Adrenal gland (tissue), 9 donors: ENCODE measurements at regions not wholly inside any gene's neighbourhood (a gene's known extent, or its start where the extent isn't known, plus 50 kb on each side); places are given as distances from the start of the nearest gene placed in this dataset.

Source experiments
- DNase-seq, 7 donors: peaks; one replicate each; pipeline ENCODE4 v3.0.0-alpha.2; 2019 to 2020
- H3K27ac ChIP-seq, 5 donors: fragments of 200-600 bp; sonication (generic) in 4 of 5; 1 replicate in 3 of 5; 2 replicates in 2 of 5; pipeline versions ENCODE4 v1.5.1 to v1.8.0; 2016 to 2020; ENCODE audit warnings: mild to moderate bottlenecking in 1 of 5
- H3K27me3 ChIP-seq: fragments of 200-600 bp; 2 replicates; pipeline ENCODE4 v1.8.0; 2021
- H3K36me3 ChIP-seq, 2 donors: fragments of 200-600 bp; replicated peaks in 1 of 2; 1 replicate in 1 of 2; 2 replicates in 1 of 2; pipeline versions ENCODE4 v1.5.1 to v1.8.0; 2018 to 2022
- H3K4me1 ChIP-seq, 2 donors: fragments of 200-600 bp; replicated peaks in 1 of 2; 1 replicate in 1 of 2; 2 replicates in 1 of 2; pipeline versions ENCODE4 v1.5.1 to v1.8.0; 2018 to 2021
- H3K4me3 ChIP-seq, 4 donors: fragments of 200-600 bp; sonication (generic) in 3 of 4; one replicate each; pipeline ENCODE4 v1.5.1; 2016 to 2018
- H3K9me3 ChIP-seq, 3 donors: fragments of 200-600 bp; sonication (generic) in 1 of 3; replicated peaks in 1 of 3; 1 replicate in 2 of 3; 2 replicates in 1 of 3; pipeline versions ENCODE4 v1.5.1 to v1.8.0; 2016 to 2021
- CTCF ChIP-seq, 6 experiments: fragments of 450-650 bp in 4 of 6; fragments of 200-600 bp in 2 of 6; sonication (generic) in 1 of 6; IDR thresholded peaks; 1 replicate in 5 of 6; 2 replicates in 1 of 6; pipeline versions ENCODE4 v1.5.1 to v1.8.0; 2016 to 2021; ENCODE audit warnings: antibody characterized with exemption in 6 of 6, mild to moderate bottlenecking in 2 of 6, moderate library complexity in 1 of 6
- POLR2A ChIP-seq, 2 donors: fragments of 450-650 bp; IDR thresholded peaks; one replicate each; pipeline ENCODE4 v1.6.1; 2017; ENCODE audit warnings: antibody characterized with exemption in 2 of 2, mild to moderate bottlenecking in 2 of 2, moderate library complexity in 1 of 2
- WGBS, 4 donors: extraction: QIAGEN DNeasy Blood & Tissue Kit in 2 of 4; methylation state at CpG; one replicate each; pipeline versions ENCODE4 v1.1.5 to v1.1.7; 2013 to 2017; 5-methylcytosine and 5-hydroxymethylcytosine counted together
- intact Hi-C, 2 donors: fragments of 100-400 bp; cut with DNase I; formaldehyde crosslinking; loops; one replicate each; pipeline versions ENCODE4 v1.14.1 to v1.15.0; 2022 to 2023
- donor health status: healthy with polysubstance abuse.
- donor health status: Bipolar disorder and iron deficiency.
- donor health status: DM: yes; HTN: yes; CAD: no.
- donor health status: DM: no; HTN: no; CAD: no.
- donor health status: DM: no; HTN: no; CAD: no.

GRCh38 chr5:89010512-89010911 lies 127.5 kb upstream of the MEF2C start:
- no peak for DNase-seq
- no peaks in the 10 kb centered on the region for H3K9me3 ChIP-seq
- H3K36me3 ChIP-seq = no peaks in the 10 kb centered on the region
- no peak overlapping the region for H3K27ac ChIP-seq
- no peaks in the 10 kb centered on the region for H3K27me3 ChIP-seq
- intact Hi-C loops = no loop called here
- TF ChIP-seq CTCF (IDR thresholded peaks at IDR 0.05) (no peak), POLR2A (IDR thresholded peaks at IDR 0.05) (no peak)
- H3K4me3 ChIP-seq = no peak overlapping the region
- no peaks in the 10 kb centered on the region for H3K4me1 ChIP-seq
- 87 to 94% (median 93%) methylated on average over 2 of the region's 2 CpGs for WGBS, 4 donors

- Histone ChIP-seq H3K9me3 (no peaks in the 10 kb centered on the region), H3K36me3 (no peaks in the 10 kb centered on the region), H3K27me3 (no peaks in the 10 kb centered on the region), H3K27ac (no peak overlapping the region), H3K4me3 (no peak overlapping the region), H3K4me1 (no peaks in the 10 kb centered on the region)
- TF ChIP-seq CTCF (IDR thresholded peaks at IDR 0.05) = no peak
- WGBS, 4 donors = 89 to 100% (median 98%) methylated on average over 1 of the region's 1 CpG
- intact Hi-C loops = no loop called here
- no peak for DNase-seq
Observed at GRCh38 chr5:89008291-89008690, 125.3 kb upstream of the MEF2C start.

GRCh38 chr5:89005990-89006389 lies 123.0 kb upstream of the MEF2C start:
- H3K27ac ChIP-seq = no peak overlapping the region
- no peaks in the 10 kb centered on the region for H3K4me1 ChIP-seq
- no peak for DNase-seq
- H3K36me3 ChIP-seq = no peaks in the 10 kb centered on the region
- H3K4me3 ChIP-seq = no peak overlapping the region
- 84 to 91% (median 87%) methylated on average over 2 of the region's 2 CpGs for WGBS, 4 donors
- TF ChIP-seq POLR2A (IDR thresholded peaks at IDR 0.05) = no peak
- no peak for TF ChIP-seq CTCF (IDR thresholded peaks at IDR 0.05)
- no peaks in the 10 kb centered on the region for H3K9me3 ChIP-seq
- H3K27me3 ChIP-seq = no peaks in the 10 kb centered on the region
- intact Hi-C loops = no loop called here

GRCh38 chr5:89004379-89004778 lies 121.4 kb upstream of the MEF2C start:
- intact Hi-C loops = no loop called here
- WGBS, 4 donors = 66 to 78% (median 72%) methylated on average over 3 of the region's 3 CpGs

More at GRCh38 chr5:89004379-89004778, 121.4 kb upstream of the MEF2C start:
- Histone ChIP-seq H3K36me3 (no peaks in the 10 kb centered on the region), H3K4me1 (no peaks in the 10 kb centered on the region), H3K27ac (no peak overlapping the region), H3K9me3 (no peaks in the 10 kb centered on the region), H3K4me3 (no peak overlapping the region), H3K27me3 (no peaks in the 10 kb centered on the region)
- no peak for DNase-seq
- no peak for TF ChIP-seq POLR2A (IDR thresholded peaks at IDR 0.05)
- no peak for TF ChIP-seq CTCF (IDR thresholded peaks at IDR 0.05)
